Osteocyte (in vitro differentiated cells): ENCODE measurements at regions not wholly inside any gene's neighbourhood (a gene's known extent, or its start where the extent isn't known, plus 50 kb on each side); places are given as distances from the start of the nearest gene placed in this dataset.

ENCODE experiments used
- DNase-seq: peaks from one replicate; pipeline ENCODE4 v3.0.0; 2021; ENCODE audit warnings: mixed read lengths; ENCODE audit not compliant: unreplicated experiment; ENCODE audit errors: extremely low spot score
- H3K27ac Mint-ChIP-seq: one replicate; pipeline ENCODE4 v1.8.0; 2021; ENCODE audit warnings: mild to moderate bottlenecking, mixed read lengths; ENCODE audit not compliant: unreplicated experiment
- H3K27me3 Mint-ChIP-seq: one replicate; pipeline ENCODE4 v1.8.0; 2021; ENCODE audit warnings: mixed read lengths; ENCODE audit not compliant: unreplicated experiment
- H3K36me3 Mint-ChIP-seq: one replicate; pipeline ENCODE4 v1.8.0; 2021; ENCODE audit warnings: mixed read lengths; ENCODE audit not compliant: unreplicated experiment
- H3K4me1 Mint-ChIP-seq: one replicate; pipeline ENCODE4 v1.8.0; 2021; ENCODE audit warnings: mixed read lengths; ENCODE audit not compliant: unreplicated experiment
- H3K4me3 Mint-ChIP-seq: one replicate; pipeline ENCODE4 v1.8.0; 2021; ENCODE audit warnings: mild to moderate bottlenecking, moderate library complexity, mixed read lengths; ENCODE audit not compliant: unreplicated experiment
- H3K9me3 Mint-ChIP-seq: one replicate; pipeline ENCODE4 v1.8.0; 2021; ENCODE audit warnings: mixed read lengths; ENCODE audit not compliant: unreplicated experiment
- TF ChIP-seq, protein P1 (sequence below): fragments of 200-600 bp; sonication (generic); IDR thresholded peaks from 2 replicates; pipeline ENCODE4 v1.5.0; 2021; ENCODE audit warnings: antibody characterized with exemption, mild to moderate bottlenecking, moderate library complexity

DNA sequence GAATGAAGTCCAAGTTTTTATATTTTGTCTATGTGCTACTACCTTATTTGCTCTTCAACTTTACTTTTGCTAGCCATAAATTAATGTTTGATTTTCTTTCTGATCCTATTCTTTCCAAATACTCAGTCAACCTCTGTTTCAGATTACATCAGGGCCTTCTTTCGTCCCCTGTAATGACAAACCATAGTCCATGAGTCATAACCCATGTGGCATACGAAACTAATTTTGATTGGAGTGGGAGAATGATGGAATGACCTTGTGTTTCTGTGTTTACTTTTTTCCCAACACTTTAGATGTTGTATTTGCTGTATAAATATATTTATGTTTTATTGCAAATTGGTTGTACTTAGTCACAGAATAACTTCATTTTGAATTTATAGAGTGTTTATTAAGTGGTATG, 1043.1 kb downstream of the DTWD2 start:
- Mint-ChIP-seq H3K4me1 (peaks cover 9% of the 10 kb centered on the region), H3K27me3 (no peaks in the 10 kb centered on the region), H3K27ac (no peak overlapping the region), H3K9me3 (peaks cover 10% of the 10 kb centered on the region), H3K36me3 (no peaks in the 10 kb centered on the region), H3K4me3 (no peak overlapping the region)
- no peak for DNase-seq
- TF ChIP-seq, protein P1, sequence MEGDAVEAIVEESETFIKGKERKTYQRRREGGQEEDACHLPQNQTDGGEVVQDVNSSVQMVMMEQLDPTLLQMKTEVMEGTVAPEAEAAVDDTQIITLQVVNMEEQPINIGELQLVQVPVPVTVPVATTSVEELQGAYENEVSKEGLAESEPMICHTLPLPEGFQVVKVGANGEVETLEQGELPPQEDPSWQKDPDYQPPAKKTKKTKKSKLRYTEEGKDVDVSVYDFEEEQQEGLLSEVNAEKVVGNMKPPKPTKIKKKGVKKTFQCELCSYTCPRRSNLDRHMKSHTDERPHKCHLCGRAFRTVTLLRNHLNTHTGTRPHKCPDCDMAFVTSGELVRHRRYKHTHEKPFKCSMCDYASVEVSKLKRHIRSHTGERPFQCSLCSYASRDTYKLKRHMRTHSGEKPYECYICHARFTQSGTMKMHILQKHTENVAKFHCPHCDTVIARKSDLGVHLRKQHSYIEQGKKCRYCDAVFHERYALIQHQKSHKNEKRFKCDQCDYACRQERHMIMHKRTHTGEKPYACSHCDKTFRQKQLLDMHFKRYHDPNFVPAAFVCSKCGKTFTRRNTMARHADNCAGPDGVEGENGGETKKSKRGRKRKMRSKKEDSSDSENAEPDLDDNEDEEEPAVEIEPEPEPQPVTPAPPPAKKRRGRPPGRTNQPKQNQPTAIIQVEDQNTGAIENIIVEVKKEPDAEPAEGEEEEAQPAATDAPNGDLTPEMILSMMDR, result no peak

DNA sequence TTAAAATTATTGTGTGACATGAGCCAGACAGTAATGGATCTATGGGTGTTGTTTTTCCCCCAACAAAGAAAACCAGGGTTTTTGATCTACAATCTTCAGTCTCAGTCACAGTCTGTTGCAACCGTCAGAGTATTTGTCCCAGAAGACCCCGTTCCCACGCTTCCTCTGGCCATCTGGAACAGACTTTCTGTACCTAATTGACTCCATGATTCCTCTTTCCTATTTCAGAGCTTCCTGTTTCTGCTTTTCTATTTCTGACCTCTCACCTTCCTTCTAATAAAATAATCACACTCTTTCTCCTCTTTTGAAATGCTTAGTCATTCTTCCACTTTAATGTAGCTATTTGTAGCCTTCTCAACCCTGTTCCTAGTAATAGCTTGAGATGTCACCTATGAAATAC, 1044.8 kb downstream of the DTWD2 start:
- H3K36me3 Mint-ChIP-seq, result no peaks in the 10 kb centered on the region
- H3K9me3 Mint-ChIP-seq, result peaks cover 13% of the 10 kb centered on the region

DNA sequence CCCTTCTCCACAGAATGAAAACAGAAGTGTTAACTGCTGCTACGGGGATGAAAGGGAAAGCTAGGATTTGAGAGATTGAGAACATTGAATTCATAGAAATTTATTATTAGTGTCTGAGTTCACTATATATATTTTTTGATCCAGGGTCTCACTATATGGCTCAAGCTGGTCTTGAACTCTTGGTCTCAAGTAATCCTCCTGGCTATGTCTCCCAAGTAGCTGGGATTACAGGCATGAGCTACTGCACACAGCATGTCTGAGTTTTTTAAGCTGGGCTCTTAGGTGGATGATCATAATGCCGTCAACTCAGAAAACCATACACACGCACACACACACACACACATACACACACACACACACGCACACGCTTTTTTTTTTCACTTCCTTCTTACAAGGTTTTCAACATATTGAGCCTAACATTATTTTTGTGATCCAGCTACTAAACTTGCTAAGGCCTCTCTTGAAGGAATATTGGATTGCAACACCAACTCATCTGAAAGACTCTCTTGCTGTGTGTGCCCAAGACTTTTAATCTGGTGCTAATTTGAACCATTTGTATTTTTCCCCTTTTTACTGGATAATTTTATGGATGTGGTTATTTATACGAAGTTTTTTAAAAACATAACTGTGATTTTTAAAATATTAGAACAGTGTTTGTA, 1045.4 kb downstream of the DTWD2 start:
- Mint-ChIP-seq H3K4me3 (no peak overlapping the region), H3K4me1 (peaks cover 9% of the 10 kb centered on the region)

More for the DNA sequence above, 1044.8 kb downstream of the DTWD2 start:
- Mint-ChIP-seq H3K4me1 (peaks cover 9% of the 10 kb centered on the region), H3K27me3 (no peaks in the 10 kb centered on the region), H3K4me3 (no peak overlapping the region), H3K27ac (no peak overlapping the region)
- DNase-seq, result no peak
- TF ChIP-seq, protein P1, result no peak

DNA sequence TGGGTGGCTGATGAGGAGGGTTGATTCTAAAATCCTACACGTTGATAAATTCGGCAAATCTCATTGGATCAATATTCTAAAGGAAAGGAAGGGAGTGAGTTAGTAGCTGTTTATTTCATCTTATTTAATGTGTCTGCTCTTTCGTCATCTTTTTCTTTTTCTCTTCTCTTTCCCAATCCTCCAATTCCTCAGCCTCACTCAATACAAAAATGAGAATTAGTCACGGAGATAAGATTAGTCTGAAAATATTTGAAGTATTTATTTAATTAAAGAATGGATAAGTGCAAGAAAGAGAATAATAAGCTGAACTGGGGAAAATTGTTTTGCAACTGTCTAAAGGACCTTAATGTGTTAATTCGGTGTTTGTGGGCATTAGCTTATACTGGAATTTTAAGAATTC, 1095.1 kb downstream of the DTWD2 start:
- Mint-ChIP-seq H3K27me3 (no peaks in the 10 kb centered on the region), H3K36me3 (no peaks in the 10 kb centered on the region), H3K27ac (no peak overlapping the region), H3K4me1 (peaks cover 9% of the 10 kb centered on the region), H3K4me3 (no peak overlapping the region), H3K9me3 (peaks cover 5% of the 10 kb centered on the region)
- TF ChIP-seq, protein P1, result no peak
- no peak for DNase-seq

More for the DNA sequence above, 1045.4 kb downstream of the DTWD2 start:
- TF ChIP-seq, protein P1, result no peak
- Mint-ChIP-seq H3K36me3 (no peaks in the 10 kb centered on the region), H3K27me3 (no peaks in the 10 kb centered on the region), H3K27ac (no peak overlapping the region), H3K9me3 (peaks cover 13% of the 10 kb centered on the region)
- no peak for DNase-seq

DNA sequence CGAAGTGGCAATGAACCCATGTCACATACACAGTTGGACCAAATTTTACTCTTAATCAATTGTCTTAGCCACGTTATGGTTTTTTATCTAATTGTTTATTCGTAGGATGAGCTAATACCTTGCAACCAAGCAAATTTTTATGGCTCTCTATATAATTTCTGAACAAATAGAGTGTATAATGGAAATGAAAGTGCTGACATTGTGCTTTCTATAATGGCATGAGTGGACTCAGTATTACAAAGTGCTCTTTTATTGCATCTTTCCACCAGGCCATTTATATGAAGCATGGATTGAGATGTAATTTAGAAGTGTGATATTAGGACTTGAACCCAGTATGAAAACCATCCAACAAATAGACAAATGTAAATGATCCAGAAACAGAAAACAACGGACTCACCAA, 1096.0 kb downstream of the DTWD2 start:
- TF ChIP-seq, protein P1, result no peak
- DNase-seq, result no peak
- peaks cover 9% of the 10 kb centered on the region for H3K4me1 Mint-ChIP-seq
- H3K36me3 Mint-ChIP-seq, result no peaks in the 10 kb centered on the region
- no peak overlapping the region for H3K27ac Mint-ChIP-seq
- H3K4me3 Mint-ChIP-seq, result no peak overlapping the region
- H3K9me3 Mint-ChIP-seq, result no peaks in the 10 kb centered on the region
- H3K27me3 Mint-ChIP-seq, result no peaks in the 10 kb centered on the region
